CD8-positive, alpha-beta memory T cell (primary cell): ENCODE measurements at regions not wholly inside any gene's neighbourhood (a gene's known extent, or its start where the extent isn't known, plus 50 kb on each side); places are given as distances from the start of the nearest gene placed in this dataset.
"Not testable (repeated sequence)": the region's sequence is repeated elsewhere in the genome, so short reads cannot be mapped to it uniquely, and the experiment has no call there.

Experiments used
- CTCF ChIA-PET: fragments of 350-600 bp; sonication (Branson Sonifier 250); formaldehyde crosslinking; loops from one replicate; lab custom pipeline; 2021; ENCODE audit warnings: antibody characterized with exemption; lab: Charles Lee
- POLR2A ChIA-PET: fragments of 350-600 bp; sonication (Branson Sonifier 250); formaldehyde crosslinking; loops from one replicate; lab custom pipeline; 2021; ENCODE audit warnings: antibody characterized with exemption; lab: Charles Lee
- DNase-seq, 5 donors: peaks; one replicate each; pipeline versions ENCODE4 v3.0.0 to v3.0.0-alpha.2; 2020 to 2022; ENCODE audit warnings: mixed read lengths in 1 of 5
- H3K27ac ChIP-seq: one replicate; pipeline ENCODE4 v1.7.0; 2013; ENCODE audit warnings: low read depth, mild to moderate bottlenecking, low read length, moderate library complexity
- H3K27me3 ChIP-seq: 2 replicates; pipeline ENCODE4 v1.7.0; 2013; ENCODE audit warnings: low read length, mild to moderate bottlenecking; ENCODE audit not compliant: insufficient read depth, poor library complexity, severe bottlenecking
- H3K36me3 ChIP-seq: 2 replicates; pipeline ENCODE4 v1.7.0; 2013; ENCODE audit warnings: mild to moderate bottlenecking, low read length, moderate library complexity; ENCODE audit not compliant: insufficient read depth
- H3K4me1 ChIP-seq: 2 replicates; pipeline ENCODE4 v1.7.0; 2013; ENCODE audit warnings: mild to moderate bottlenecking, low read length, moderate library complexity; ENCODE audit not compliant: insufficient read depth
- H3K4me3 ChIP-seq: 2 replicates; pipeline ENCODE4 v1.7.0; 2013; ENCODE audit warnings: mild to moderate bottlenecking, low read length
- H3K9me3 ChIP-seq: 2 replicates; pipeline ENCODE4 v1.7.0; 2013; ENCODE audit warnings: mild to moderate bottlenecking, low read length
- H3K27ac Mint-ChIP-seq, 8 donors: one replicate each; pipeline ENCODE4 v1.8.0; 2020 to 2021; ENCODE audit warnings: mixed read lengths in 8 of 8, mild to moderate bottlenecking in 6 of 8, inconsistent platforms in 3 of 8, moderate library complexity in 3 of 8
- H3K27me3 Mint-ChIP-seq, 2 donors: one replicate each; pipeline ENCODE4 v1.8.0; 2020 to 2021; ENCODE audit warnings: mixed read lengths in 2 of 2, mild to moderate bottlenecking in 1 of 2, moderate library complexity in 1 of 2
- H3K36me3 Mint-ChIP-seq, 3 donors: one replicate each; pipeline ENCODE4 v1.8.0; 2020 to 2021; ENCODE audit warnings: mixed read lengths in 3 of 3, inconsistent platforms in 1 of 3, mild to moderate bottlenecking in 1 of 3
- H3K4me1 Mint-ChIP-seq, 3 donors: one replicate each; pipeline ENCODE4 v1.8.0; 2020 to 2021; ENCODE audit warnings: mixed read lengths in 3 of 3, inconsistent platforms in 1 of 3, mild to moderate bottlenecking in 1 of 3
- H3K4me3 Mint-ChIP-seq, 7 donors: one replicate each; pipeline ENCODE4 v1.8.0; 2020 to 2021; ENCODE audit warnings: mixed read lengths in 7 of 7, mild to moderate bottlenecking in 6 of 7, moderate library complexity in 4 of 7, inconsistent platforms in 2 of 7
- H3K9me3 Mint-ChIP-seq, 5 donors: one replicate each; pipeline ENCODE4 v1.8.0; 2020 to 2022; ENCODE audit warnings: mixed read lengths in 5 of 5, mild to moderate bottlenecking in 3 of 5, moderate library complexity in 2 of 5, inconsistent platforms in 1 of 5

DNA sequence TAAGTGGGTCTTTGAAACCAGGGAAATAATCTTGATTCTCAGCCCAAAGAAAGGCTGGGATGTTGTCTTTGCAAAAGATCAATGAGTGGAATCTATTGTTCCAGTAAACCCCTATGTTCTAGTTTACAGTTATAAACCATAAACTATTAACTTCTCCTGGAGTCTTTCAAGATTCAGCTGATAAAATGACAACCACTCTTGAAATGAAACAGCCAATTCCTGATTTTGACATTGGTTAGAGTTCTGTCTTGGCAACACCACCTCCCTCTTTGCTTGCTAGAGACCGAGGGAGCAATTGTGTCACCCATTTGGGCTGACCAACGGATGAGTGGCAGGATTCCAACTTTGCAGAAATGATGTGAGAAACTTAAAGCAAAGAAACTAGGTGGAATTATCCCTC, 746.9 kb downstream of the SLC4A3 start:
- Histone ChIP-seq H3K4me1 (no peaks in the 10 kb centered on the region), H3K27me3 (no peaks in the 10 kb centered on the region), H3K4me3 (no peak overlapping the region), H3K36me3 (no peaks in the 10 kb centered on the region), H3K9me3 (no peaks in the 10 kb centered on the region), H3K27ac (no peak overlapping the region)
- Mint-ChIP-seq H3K4me1 (no peaks in the 10 kb centered on the region), H3K4me3 (no peak overlapping the region), H3K9me3 (peaks cover 0 to 4% (median 0%) of the 10 kb centered on the region in 5 donors), H3K27me3 (no peaks in the 10 kb centered on the region), H3K36me3 (no peaks in the 10 kb centered on the region), H3K27ac (no peak overlapping the region)
- CTCF ChIA-PET, result no interaction called here
- DNase-seq, result no peak
- POLR2A ChIA-PET, result no interaction called here

DNA sequence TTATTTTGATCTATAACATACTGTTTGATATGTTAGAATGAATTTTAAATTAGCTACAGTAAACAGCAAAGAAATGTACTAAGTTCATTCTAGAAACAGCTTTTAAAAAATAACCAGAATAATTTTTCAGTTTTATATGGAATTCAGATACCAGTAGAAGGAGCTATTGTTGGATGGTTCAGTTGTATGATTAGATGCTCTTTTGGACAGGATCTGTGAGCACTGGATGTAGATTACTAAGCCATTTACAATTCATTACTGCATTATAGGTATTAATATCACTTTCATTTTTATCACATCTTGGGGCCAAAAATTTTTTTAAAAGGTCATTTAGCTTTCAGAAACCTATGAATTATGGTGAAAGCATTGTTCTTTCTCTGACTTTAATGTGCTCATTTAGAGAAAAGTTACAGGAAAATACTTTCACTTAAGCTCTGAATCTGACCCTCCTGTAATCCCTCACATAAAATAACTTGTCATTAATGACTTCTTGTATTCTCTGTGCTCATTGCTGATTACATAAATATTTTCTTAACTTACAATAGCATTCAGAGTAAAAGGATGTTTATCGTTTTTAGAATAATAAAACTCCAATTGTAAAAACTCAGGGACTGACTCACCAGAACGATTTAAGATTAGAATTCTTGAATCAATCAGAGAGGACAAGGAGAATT, 750.2 kb downstream of the SLC4A3 start:
- no peak overlapping the region for H3K4me3 Mint-ChIP-seq
- no peak overlapping the region for H3K27ac Mint-ChIP-seq
- no peaks in the 10 kb centered on the region for H3K4me1 Mint-ChIP-seq
- H3K27me3 Mint-ChIP-seq, result no peaks in the 10 kb centered on the region
- H3K4me3 ChIP-seq, result no peak overlapping the region
- H3K27me3 ChIP-seq, result no peaks in the 10 kb centered on the region
- no peak for DNase-seq
- no peaks in the 10 kb centered on the region for H3K4me1 ChIP-seq
- H3K36me3 Mint-ChIP-seq, result no peaks in the 10 kb centered on the region
- no peaks in the 10 kb centered on the region for H3K9me3 ChIP-seq
- H3K9me3 Mint-ChIP-seq, result peaks cover 4 to 10% (median 6%) of the 10 kb centered on the region in 5 donors
- POLR2A ChIA-PET, result no interaction called here
- no peak overlapping the region for H3K27ac ChIP-seq
- CTCF ChIA-PET, result no interaction called here
- no peaks in the 10 kb centered on the region for H3K36me3 ChIP-seq

DNA sequence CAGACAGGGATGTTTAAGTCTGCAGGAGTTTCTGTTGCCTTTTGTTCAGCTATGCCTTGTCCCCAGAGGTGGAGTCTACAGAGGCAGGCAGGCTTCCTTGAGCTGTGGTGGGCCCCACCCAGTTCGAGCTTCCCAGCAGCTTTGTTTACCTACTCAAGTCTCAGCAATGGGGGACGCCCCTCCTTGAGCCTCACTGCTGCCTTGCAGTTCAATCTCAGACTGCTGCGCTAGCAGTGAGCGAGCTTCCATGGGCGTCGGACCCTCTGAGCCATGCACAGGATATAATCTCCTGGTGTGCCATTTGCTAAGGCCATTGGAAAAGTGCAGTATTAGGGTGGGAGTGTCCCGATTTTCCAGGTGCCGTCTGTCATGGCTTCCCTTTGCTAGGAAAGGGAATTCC, 760.3 kb downstream of the SLC4A3 start:
- H3K4me1 Mint-ChIP-seq, H3K27me3 Mint-ChIP-seq, DNase-seq, H3K4me3 ChIP-seq, H3K36me3 ChIP-seq, H3K4me1 ChIP-seq, POLR2A ChIA-PET, H3K27me3 ChIP-seq, H3K9me3 ChIP-seq, CTCF ChIA-PET, H3K9me3 Mint-ChIP-seq, H3K4me3 Mint-ChIP-seq, H3K36me3 Mint-ChIP-seq, H3K27ac ChIP-seq, H3K27ac Mint-ChIP-seq: not testable (repeated sequence)

DNA sequence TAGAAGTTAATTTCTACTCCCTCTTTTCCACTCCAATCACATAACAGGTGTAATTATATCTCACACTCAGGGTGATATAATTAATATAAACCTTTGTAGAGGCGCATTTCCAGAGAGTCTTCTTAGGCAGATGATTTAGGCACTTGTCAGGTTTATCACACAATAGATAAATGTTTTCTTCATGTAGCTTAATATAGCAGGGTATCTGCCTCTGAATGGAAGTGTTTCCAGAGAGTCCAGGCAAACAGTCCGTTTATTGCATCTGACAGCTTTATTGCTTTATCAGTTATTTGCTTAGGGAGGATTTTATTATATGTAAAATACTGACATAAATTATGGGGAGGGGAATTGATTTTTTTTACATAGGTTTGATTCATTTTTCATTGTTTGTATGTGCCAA, 766.3 kb downstream of the SLC4A3 start:
- H3K36me3 ChIP-seq, result no peaks in the 10 kb centered on the region
- Mint-ChIP-seq H3K27me3 (no peaks in the 10 kb centered on the region), H3K9me3 (peaks cover 0 to 3% (median 1%) of the 10 kb centered on the region in 5 donors), H3K36me3 (no peaks in the 10 kb centered on the region), H3K4me1 (no peaks in the 10 kb centered on the region), H3K4me3 (no peak overlapping the region), H3K27ac (no peak overlapping the region)
- H3K27ac ChIP-seq, result no peak overlapping the region
- no peaks in the 10 kb centered on the region for H3K9me3 ChIP-seq
- no peak for DNase-seq
- POLR2A ChIA-PET, result no interaction called here
- CTCF ChIA-PET, result no interaction called here
- H3K27me3 ChIP-seq, result no peaks in the 10 kb centered on the region
- H3K4me1 ChIP-seq, result no peaks in the 10 kb centered on the region
- no peak overlapping the region for H3K4me3 ChIP-seq

DNA sequence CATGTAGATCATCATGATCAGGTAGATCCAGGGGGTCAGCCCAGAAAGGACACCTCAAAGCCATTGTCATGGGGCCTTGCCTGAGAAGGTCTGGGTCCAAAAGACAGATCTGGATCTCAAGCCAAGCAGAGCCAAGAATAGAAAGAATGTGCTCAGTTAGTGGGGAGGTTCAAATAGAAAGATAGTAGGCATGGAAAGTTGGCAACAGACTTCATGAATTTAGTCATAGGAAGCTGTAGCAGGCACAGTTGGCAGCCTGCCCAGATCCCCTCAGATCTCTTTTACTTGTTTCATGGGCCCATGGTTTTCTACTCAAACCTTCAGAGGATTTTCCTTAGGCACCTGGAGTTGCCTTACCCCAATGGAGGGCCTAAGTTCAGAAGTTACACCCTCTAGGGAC, 767.0 kb downstream of the SLC4A3 start:
- DNase-seq, result no peak
- H3K27me3 Mint-ChIP-seq, result no peaks in the 10 kb centered on the region
- Histone ChIP-seq H3K27me3 (no peaks in the 10 kb centered on the region), H3K4me1 (no peaks in the 10 kb centered on the region), H3K4me3 (no peak overlapping the region), H3K9me3 (no peaks in the 10 kb centered on the region), H3K36me3 (no peaks in the 10 kb centered on the region), H3K27ac (no peak overlapping the region)
- no peak overlapping the region for H3K27ac Mint-ChIP-seq
- no peaks in the 10 kb centered on the region for H3K4me1 Mint-ChIP-seq
- no peak overlapping the region for H3K4me3 Mint-ChIP-seq
- ChIA-PET CTCF (no interaction called here), POLR2A (no interaction called here)
- H3K36me3 Mint-ChIP-seq, result no peaks in the 10 kb centered on the region
- H3K9me3 Mint-ChIP-seq, result peaks cover 0 to 3% (median 1%) of the 10 kb centered on the region in 5 donors

DNA sequence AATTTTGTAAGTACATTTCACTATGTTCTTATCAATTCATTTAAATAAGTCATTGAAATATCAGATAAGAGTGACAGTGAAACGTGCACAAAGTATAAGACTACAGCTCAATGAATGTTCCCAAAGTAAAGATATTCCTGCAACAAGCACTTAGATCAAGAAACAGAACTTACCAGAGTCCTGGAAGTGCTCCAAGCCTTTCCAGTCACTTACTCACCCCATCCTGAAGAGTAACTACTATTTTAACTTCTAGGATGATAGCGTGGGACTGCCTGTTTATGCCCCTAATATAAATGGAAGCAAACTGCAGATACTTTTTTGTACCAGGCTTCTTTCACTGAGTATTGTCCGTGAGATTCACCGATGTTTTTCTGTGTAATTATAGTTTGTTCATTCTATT, 768.9 kb downstream of the SLC4A3 start:
- no peaks in the 10 kb centered on the region for H3K27me3 ChIP-seq
- no peaks in the 10 kb centered on the region for H3K4me1 ChIP-seq
- H3K9me3 Mint-ChIP-seq, result peaks cover 0 to 4% (median 2%) of the 10 kb centered on the region in 5 donors
- H3K36me3 Mint-ChIP-seq, result no peaks in the 10 kb centered on the region
- no peaks in the 10 kb centered on the region for H3K9me3 ChIP-seq
- no peak for DNase-seq
- no peak overlapping the region for H3K4me3 Mint-ChIP-seq
- CTCF ChIA-PET, result no interaction called here
- H3K4me3 ChIP-seq, result no peak overlapping the region
- no peaks in the 10 kb centered on the region for H3K4me1 Mint-ChIP-seq
- no peak overlapping the region for H3K27ac ChIP-seq
- H3K36me3 ChIP-seq, result no peaks in the 10 kb centered on the region
- no peaks in the 10 kb centered on the region for H3K27me3 Mint-ChIP-seq
- POLR2A ChIA-PET, result no interaction called here
- H3K27ac Mint-ChIP-seq, result no peak overlapping the region

DNA sequence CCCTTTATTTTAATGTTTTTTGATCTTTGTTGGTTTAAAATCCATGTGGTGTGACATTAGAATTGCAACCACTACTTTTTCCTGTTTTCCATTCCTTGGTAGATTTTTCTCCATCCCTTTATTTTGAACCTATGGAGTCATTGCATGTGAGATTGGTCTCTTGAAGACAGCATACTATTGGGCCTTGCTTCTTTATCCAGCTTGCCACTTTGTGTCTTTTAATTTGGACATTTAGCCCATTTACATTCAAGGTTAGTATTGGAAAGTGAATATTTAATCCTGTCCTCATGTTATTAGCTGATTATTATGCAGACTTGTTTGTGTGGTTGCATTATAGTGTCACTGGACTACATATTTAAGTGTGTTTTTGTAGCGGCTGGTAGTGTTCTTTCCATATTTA, 782.9 kb downstream of the SLC4A3 start:
- CTCF ChIA-PET, result no interaction called here
- H3K27me3 Mint-ChIP-seq, result peaks cover 0 to 3% of the 10 kb centered on the region in 2 donors
- H3K27me3 ChIP-seq, result no peaks in the 10 kb centered on the region
- no peak overlapping the region for H3K4me3 Mint-ChIP-seq
- H3K9me3 ChIP-seq, result no peaks in the 10 kb centered on the region
- no peak overlapping the region for H3K27ac ChIP-seq
- no peak for DNase-seq
- H3K27ac Mint-ChIP-seq, result no peak overlapping the region
- no peaks in the 10 kb centered on the region for H3K4me1 Mint-ChIP-seq
- H3K4me1 ChIP-seq, result no peaks in the 10 kb centered on the region
- H3K36me3 ChIP-seq, result no peaks in the 10 kb centered on the region
- peaks cover 21 to 43% (median 23%) of the 10 kb centered on the region in 5 donors for H3K9me3 Mint-ChIP-seq
- H3K4me3 ChIP-seq, result no peak overlapping the region
- POLR2A ChIA-PET, result no interaction called here
- H3K36me3 Mint-ChIP-seq, result no peaks in the 10 kb centered on the region

DNA sequence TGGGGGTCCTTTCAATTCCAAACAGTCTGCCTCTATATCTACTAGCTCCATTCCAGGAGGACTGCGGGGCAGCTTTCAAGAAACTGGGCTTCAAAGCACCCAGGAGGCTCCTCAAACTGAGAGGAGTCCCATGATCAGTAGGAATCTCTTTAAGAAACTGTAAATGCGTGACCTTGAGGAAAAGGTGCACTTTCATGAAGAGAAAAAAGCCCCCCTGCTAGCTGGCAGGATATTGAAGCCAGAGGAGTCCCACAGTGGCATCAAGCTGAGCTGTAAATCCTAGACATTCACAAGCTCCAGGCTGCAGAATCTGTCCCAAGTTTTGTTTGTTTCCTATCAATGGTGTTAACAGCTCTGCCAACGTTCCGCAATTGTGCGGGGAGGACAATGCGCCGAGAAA, 790.1 kb downstream of the SLC4A3 start:
- Mint-ChIP-seq H3K4me3 (no peak overlapping the region), H3K36me3 (no peaks in the 10 kb centered on the region), H3K9me3 (peaks cover 3 to 16% (median 6%) of the 10 kb centered on the region in 5 donors), H3K27me3 (peaks cover 0 to 3% of the 10 kb centered on the region in 2 donors), H3K27ac (no peak overlapping the region), H3K4me1 (no peaks in the 10 kb centered on the region)
- no peak overlapping the region for H3K27ac ChIP-seq
- H3K9me3 ChIP-seq, result no peaks in the 10 kb centered on the region
- no peaks in the 10 kb centered on the region for H3K4me1 ChIP-seq
- DNase-seq, result no peak
- no peaks in the 10 kb centered on the region for H3K36me3 ChIP-seq
- no peak overlapping the region for H3K4me3 ChIP-seq
- no peaks in the 10 kb centered on the region for H3K27me3 ChIP-seq
- CTCF ChIA-PET, result no interaction called here
- POLR2A ChIA-PET, result no interaction called here
